ENCODE measurements at regions not wholly inside any gene's neighbourhood (a gene's known extent, or its start where the extent isn't known, plus 50 kb on each side); places are given as distances from the start of the nearest gene placed in this dataset.

GRCh38 chr3:87461036-87461435 lies 184.7 kb upstream of the POU1F1 start:
- TF ChIP-seq CTCF (IDR thresholded peaks at IDR 0.05), result no peak
- Mint-ChIP-seq H3K27me3 (peaks cover 4% of the 10 kb centered on the region), H3K27ac (no peak overlapping the region), H3K9me3 (peaks cover 5% of the 10 kb centered on the region), H3K4me3 (no peak overlapping the region), H3K4me1 (ENCODE audit: low read depth) (no peaks in the 10 kb centered on the region), H3K36me3 (ENCODE audit: low read depth) (no peaks in the 10 kb centered on the region)
- Histone ChIP-seq H3K4me1 (ENCODE audit: insufficient read depth, low read length) (no peaks in the 10 kb centered on the region), H3K36me3 (ENCODE audit: insufficient read depth, low read length) (no peaks in the 10 kb centered on the region), H3K4me3 (ENCODE audit: low read length) (no peak overlapping the region), H3K9me3 (ENCODE audit: control insufficient read depth in 1 of 2, insufficient read depth in 1 of 2, low read length in 2 of 2) (no peaks in the 10 kb centered on the region), H3K27me3 (ENCODE audit: control insufficient read depth in 1 of 2, insufficient read depth in 2 of 2, low read length in 2 of 2) (no peaks in the 10 kb centered on the region), H3K27ac (ENCODE audit: low read depth in 1 of 2, low read length in 2 of 2) (no peak overlapping the region)
- no peak for ATAC-seq (ENCODE audit: poor library complexity)
- CTCF ChIA-PET, result no interaction called here
- no peak for DNase-seq
- POLR2A ChIA-PET, result no interaction called here
- intact Hi-C loops (cut with DNase I, micrococcal nuclease), result no loop called here

GRCh38 chr3:87448558-87448957 lies 172.2 kb upstream of the POU1F1 start:
- no peak overlapping the region for H3K4me3 ChIP-seq (ENCODE audit: low read length)
- H3K9me3 ChIP-seq (ENCODE audit: control insufficient read depth in 1 of 2, insufficient read depth in 1 of 2, low read length in 2 of 2), result no peaks in the 10 kb centered on the region
- no peak for TF ChIP-seq CTCF (IDR thresholded peaks at IDR 0.05)
- Mint-ChIP-seq H3K27me3 (no peaks in the 10 kb centered on the region), H3K4me3 (no peak overlapping the region), H3K27ac (no peak overlapping the region), H3K36me3 (ENCODE audit: low read depth) (no peaks in the 10 kb centered on the region), H3K4me1 (ENCODE audit: low read depth) (no peaks in the 10 kb centered on the region), H3K9me3 (peaks cover 7% of the 10 kb centered on the region)
- H3K4me1 ChIP-seq (ENCODE audit: insufficient read depth, low read length), result no peaks in the 10 kb centered on the region
- CTCF ChIA-PET, result no interaction called here
- no peaks in the 10 kb centered on the region for H3K27me3 ChIP-seq (ENCODE audit: control insufficient read depth in 1 of 2, insufficient read depth in 2 of 2, low read length in 2 of 2)
- POLR2A ChIA-PET, result no interaction called here
- DNase-seq (no peak), ATAC-seq (ENCODE audit: poor library complexity) (no peak)
- H3K36me3 ChIP-seq (ENCODE audit: insufficient read depth, low read length), result no peaks in the 10 kb centered on the region
- intact Hi-C loops (cut with DNase I, micrococcal nuclease), result no loop called here
- no peak overlapping the region for H3K27ac ChIP-seq (ENCODE audit: low read depth in 1 of 2, low read length in 2 of 2)

GRCh38 chr3:87446849-87447387 lies 170.5 kb upstream of the POU1F1 start:
- DNase-seq (no peak), ATAC-seq (ENCODE audit: poor library complexity) (no peak)
- Mint-ChIP-seq H3K27me3 (no peaks in the 10 kb centered on the region), H3K36me3 (ENCODE audit: low read depth) (no peaks in the 10 kb centered on the region), H3K27ac (no peak overlapping the region), H3K4me3 (no peak overlapping the region), H3K4me1 (ENCODE audit: low read depth) (no peaks in the 10 kb centered on the region), H3K9me3 (peaks cover 7% of the 10 kb centered on the region)
- no peaks in the 10 kb centered on the region for H3K27me3 ChIP-seq (ENCODE audit: control insufficient read depth in 1 of 2, insufficient read depth in 2 of 2, low read length in 2 of 2)
- no peak overlapping the region for H3K4me3 ChIP-seq (ENCODE audit: low read length)
- H3K36me3 ChIP-seq (ENCODE audit: insufficient read depth, low read length), result no peaks in the 10 kb centered on the region
- no peaks in the 10 kb centered on the region for H3K9me3 ChIP-seq (ENCODE audit: control insufficient read depth in 1 of 2, insufficient read depth in 1 of 2, low read length in 2 of 2)
- no peaks in the 10 kb centered on the region for H3K4me1 ChIP-seq (ENCODE audit: insufficient read depth, low read length)
- intact Hi-C loops (cut with DNase I, micrococcal nuclease), result no loop called here
- TF ChIP-seq CTCF (IDR thresholded peaks at IDR 0.05), result no peak
- ChIA-PET POLR2A (no interaction called here), CTCF (no interaction called here)
- no peak overlapping the region for H3K27ac ChIP-seq (ENCODE audit: low read depth in 1 of 2, low read length in 2 of 2)

Data from CD4-positive, alpha-beta T cell (primary cell).